ENCODE measurements at regions not wholly inside any gene's neighbourhood (a gene's known extent, or its start where the extent isn't known, plus 50 kb on each side); places are given as distances from the start of the nearest gene placed in this dataset.

GRCh38 chr2:78644854-78645253 lies 380.6 kb upstream of the REG3G start:
- H3K27ac ChIP-seq (ENCODE audit: low read depth in 1 of 2, low read length in 1 of 2) = no peak overlapping the region
- no peak for TF ChIP-seq CTCF (IDR thresholded peaks at IDR 0.05; ENCODE audit: control extremely low read depth, extremely low read depth)
- DNase-seq (no peak), ATAC-seq (ENCODE audit: insufficient read depth, low FRiP score) (no peak)
- no peak overlapping the region for H3K9ac ChIP-seq (ENCODE audit: insufficient read depth in 1 of 2, low read length in 2 of 2)
- no peaks in the 10 kb centered on the region for H3K27me3 ChIP-seq (ENCODE audit: control insufficient read depth in 3 of 3, insufficient read depth in 3 of 3, low read length in 2 of 3)
- no peak overlapping the region for H3K4me3 ChIP-seq
- WGBS, 2 donors = 80 to 96% methylated on average over 1 of the region's 1 CpG
- no peaks in the 10 kb centered on the region for H3K9me3 ChIP-seq (ENCODE audit: control insufficient read depth in 4 of 4, insufficient read depth in 3 of 4, low read length in 3 of 4)
- H3K36me3 ChIP-seq (ENCODE audit: control insufficient read depth in 4 of 4, insufficient read depth in 4 of 4, low read length in 4 of 4) = no peaks in the 10 kb centered on the region
- no peaks in the 10 kb centered on the region for H3K4me1 ChIP-seq (ENCODE audit: control insufficient read depth in 5 of 5, insufficient read depth in 5 of 5, low read length in 5 of 5)

GRCh38 chr2:78646533-78647364 lies 378.8 kb upstream of the REG3G start:
- 66 to 82% methylated on average over 5 of the region's 5 CpGs for WGBS, 2 donors
- H3K36me3 ChIP-seq (ENCODE audit: control insufficient read depth in 4 of 4, insufficient read depth in 4 of 4, low read length in 4 of 4) = no peaks in the 10 kb centered on the region
- ATAC-seq (ENCODE audit: insufficient read depth, low FRiP score) (no peak), DNase-seq (no peak)
- no peaks in the 10 kb centered on the region for H3K9me3 ChIP-seq (ENCODE audit: control insufficient read depth in 4 of 4, insufficient read depth in 3 of 4, low read length in 3 of 4)
- TF ChIP-seq CTCF (IDR thresholded peaks at IDR 0.05; ENCODE audit: control extremely low read depth, extremely low read depth) = no peak
- no peaks in the 10 kb centered on the region for H3K27me3 ChIP-seq (ENCODE audit: control insufficient read depth in 3 of 3, insufficient read depth in 3 of 3, low read length in 2 of 3)
- H3K9ac ChIP-seq (ENCODE audit: insufficient read depth in 1 of 2, low read length in 2 of 2) = no peak overlapping the region
- no peak overlapping the region for H3K27ac ChIP-seq (ENCODE audit: low read depth in 1 of 2, low read length in 1 of 2)
- no peak overlapping the region for H3K4me3 ChIP-seq
- H3K4me1 ChIP-seq (ENCODE audit: control insufficient read depth in 5 of 5, insufficient read depth in 5 of 5, low read length in 5 of 5) = no peaks in the 10 kb centered on the region

GRCh38 chr2:78648558-78648957 lies 376.9 kb upstream of the REG3G start:
- ATAC-seq (ENCODE audit: insufficient read depth, low FRiP score) (no peak), DNase-seq (no peak)
- H3K27me3 ChIP-seq (ENCODE audit: control insufficient read depth in 3 of 3, insufficient read depth in 3 of 3, low read length in 2 of 3) = no peaks in the 10 kb centered on the region
- H3K9ac ChIP-seq (ENCODE audit: insufficient read depth in 1 of 2, low read length in 2 of 2) = no peak overlapping the region
- H3K27ac ChIP-seq (ENCODE audit: low read depth in 1 of 2, low read length in 1 of 2) = no peak overlapping the region
- no peak overlapping the region for H3K4me3 ChIP-seq
- H3K36me3 ChIP-seq (ENCODE audit: control insufficient read depth in 4 of 4, insufficient read depth in 4 of 4, low read length in 4 of 4) = no peaks in the 10 kb centered on the region
- H3K9me3 ChIP-seq (ENCODE audit: control insufficient read depth in 4 of 4, insufficient read depth in 3 of 4, low read length in 3 of 4) = no peaks in the 10 kb centered on the region
- 72 to 78% methylated on average over 1 of the region's 1 CpG for WGBS, 2 donors
- H3K4me1 ChIP-seq (ENCODE audit: control insufficient read depth in 5 of 5, insufficient read depth in 5 of 5, low read length in 5 of 5) = no peaks in the 10 kb centered on the region
- no peak for TF ChIP-seq CTCF (IDR thresholded peaks at IDR 0.05; ENCODE audit: control extremely low read depth, extremely low read depth)

All from lung (tissue), 11 donors.